K562 (cell line): ENCODE measurements at regions not wholly inside any gene's neighbourhood (a gene's known extent, or its start where the extent isn't known, plus 50 kb on each side); places are given as distances from the start of the nearest gene placed in this dataset.

ENCODE experiments used
- ATAC-seq: fragments of 200-7000 bp; cut with Tn5 transposase; 3 replicates; pipeline ENCODE4 v1.9.1; 2020; ENCODE audit warnings: moderate library complexity
- BruUV-seq: library from RNA; stranded (reverse); fragments of 400-500 nt; replicated peaks from 2 replicates; lab custom pipeline; 2021; lab: Mats Ljungman, UMichigan
- CTCF ChIA-PET: fragments of 300-600 bp; formaldehyde crosslinking; extraction: SDS; loops from one replicate; lab custom pipeline; 2021; ENCODE audit warnings: low intra/inter-chr PET ratio; lab: Yijun Ruan, JAX
- POLR2A ChIA-PET: fragments of 300-600, 350-650 bp; sonication (Branson Sonifier 250); formaldehyde crosslinking; extraction: SDS; loops from one replicate; lab custom pipeline; 2021; ENCODE audit warnings: antibody characterized with exemption, inconsistent platforms; lab: Yijun Ruan, JAX
- DNase-seq, 4 experiments: peaks; one replicate each; pipeline versions ENCODE4 v3.0.0 to v3.0.0-alpha.2; 2011 to 2018; ENCODE audit warnings: low spot score in 3 of 4, mixed read lengths in 3 of 4; ENCODE audit errors: extremely low read depth in 1 of 4
- FAIRE-seq: peaks from 2 replicates; lab custom pipeline; 2011; peaks lifted over from hg19 to GRCh38; lab: Jason Lieb, UNC
- H2AFZ ChIP-seq: 2 replicates; pipeline ENCODE4 v1.6.0; 2011; ENCODE audit warnings: low read depth, low read length, control low read depth, inconsistent platforms
- H3K27ac ChIP-seq: fragments of 200-600 bp; 3 replicates; pipeline ENCODE4 v1.8.0; 2011; ENCODE audit warnings: low read depth, mild to moderate bottlenecking, control low read depth, inconsistent platforms, low read length, moderate library complexity, mixed read lengths; ENCODE audit errors: extremely low read depth
- H3K27me3 ChIP-seq, 2 experiments: fragments of 300-600 bp in 1 of 2; 2 replicates in 1 of 2; 3 replicates in 1 of 2; pipeline versions ENCODE4 v1.6.0 to v1.8.0; 2011; ENCODE audit warnings: inconsistent platforms in 2 of 2, low read length in 2 of 2, mild to moderate bottlenecking in 1 of 2, mixed read lengths in 1 of 2, moderate library complexity in 1 of 2; ENCODE audit not compliant: control insufficient read depth in 2 of 2, insufficient read depth in 2 of 2
- H3K36me3 ChIP-seq: fragments of 300-600 bp; 3 replicates; pipeline ENCODE4 v1.8.0; 2011; ENCODE audit warnings: mild to moderate bottlenecking, low read length, inconsistent platforms; ENCODE audit not compliant: control insufficient read depth, insufficient read depth
- H3K4me1 ChIP-seq, 2 experiments: fragments of 200-600 bp in 1 of 2; replicated peaks in 1 of 2; 2 replicates in 1 of 2; 3 replicates in 1 of 2; pipeline versions ENCODE4 v1.5.1 to v1.8.0; 2011; ENCODE audit warnings: inconsistent platforms in 2 of 2, low read length in 2 of 2, mild to moderate bottlenecking in 1 of 2, mixed read lengths in 1 of 2, moderate library complexity in 1 of 2; ENCODE audit not compliant: control insufficient read depth in 2 of 2, insufficient read depth in 2 of 2
- H3K4me2 ChIP-seq: 2 replicates; pipeline ENCODE4 v1.6.1; 2011; ENCODE audit warnings: low read length, control low read depth, inconsistent platforms, mixed read lengths; ENCODE audit not compliant: insufficient read depth
- H3K4me3 ChIP-seq: fragments of 200-600 bp; sonication (generic), shearing (Covaris generic); 2 replicates; pipeline ENCODE4 v1.5.1; 2016; ENCODE audit warnings: control low read depth, inconsistent platforms
- H3K79me2 ChIP-seq: fragments of 200-600 bp; 3 replicates; pipeline ENCODE4 v1.8.0; 2011; ENCODE audit warnings: low read length, inconsistent platforms; ENCODE audit not compliant: control insufficient read depth, insufficient read depth
- H3K9ac ChIP-seq, 2 experiments: 2 replicates each; pipeline versions ENCODE4 v1.6.0 to v1.6.1; 2011; ENCODE audit warnings: low read depth in 2 of 2, low read length in 2 of 2, control low read depth in 1 of 2, inconsistent platforms in 1 of 2, mild to moderate bottlenecking in 1 of 2, mixed read lengths in 1 of 2; ENCODE audit not compliant: insufficient read depth in 1 of 2
- H3K9me1 ChIP-seq: one replicate; pipeline ENCODE4 v1.6.0; 2011; ENCODE audit warnings: inconsistent platforms, mild to moderate bottlenecking, low read length, moderate library complexity; ENCODE audit not compliant: control insufficient read depth, insufficient read depth
- H3K9me3 ChIP-seq: replicated peaks from 2 replicates; pipeline ENCODE4 v1.5.1; 2011; ENCODE audit warnings: low read depth, low read length, inconsistent platforms; ENCODE audit not compliant: control insufficient read depth, insufficient read depth
- H4K20me1 ChIP-seq: replicated peaks from 2 replicates; pipeline ENCODE4 v1.6.1; 2011; ENCODE audit warnings: low read length, inconsistent platforms, mixed read lengths; ENCODE audit not compliant: control insufficient read depth, insufficient read depth
- CXXC5 ChIP-seq: fragments of 250-450 bp; sonication (Bioruptor Pico); IDR thresholded peaks from 2 replicates; pipeline ENCODE4 v1.8.0; 2022; ENCODE audit warnings: inconsistent platforms, mild to moderate bottlenecking, moderate library complexity
- HIVEP1 ChIP-seq: fragments of 250-450 bp; sonication (Bioruptor Pico); IDR thresholded peaks from 2 replicates; pipeline ENCODE4 v1.4.0; 2020; ENCODE audit warnings: mild to moderate bottlenecking
- HNRNPK ChIP-seq: fragments of 200-400 bp; formaldehyde crosslinking; IDR thresholded peaks from one replicate; pipeline ENCODE4 v1.6.1; 2018; ENCODE audit warnings: mild to moderate bottlenecking, low read depth, low read length; ENCODE audit not compliant: poor library complexity, severe bottlenecking
- SIN3A ChIP-seq, 2 experiments: fragments of 150-350 bp in 1 of 2; IDR thresholded peaks; 2 replicates each; pipeline ENCODE4 v1.6.1; 2011 to 2016; ENCODE audit warnings: borderline replicate concordance in 2 of 2, low read depth in 2 of 2, low read length in 2 of 2, mild to moderate bottlenecking in 2 of 2, moderate library complexity in 2 of 2; ENCODE audit not compliant: control insufficient read depth in 1 of 2
- ZNF224 ChIP-seq: sonication (generic); formaldehyde crosslinking; IDR thresholded peaks from 2 replicates; pipeline ENCODE4 v1.8.0; 2022; ENCODE audit warnings: mild to moderate bottlenecking, missing genetic modification reagents
- ZNF436 ChIP-seq: fragments of 250-450, 450-650 bp; sonication (Bioruptor Pico); formaldehyde crosslinking; IDR thresholded peaks from 2 replicates; pipeline ENCODE4 v1.7.0; 2020; ENCODE audit warnings: mild to moderate bottlenecking
- in situ Hi-C: fragments of 300-500 bp; cut with MboI; formaldehyde crosslinking; loops from 4 replicates; pipeline ENCODE4 v1.15.0; 2018; ENCODE audit warnings: inconsistent platforms, mixed read lengths
- intact Hi-C: fragments of 100-400 bp; cut with micrococcal nuclease; formaldehyde crosslinking; loops from 2 replicates; pipeline ENCODE4 v1.14.2; 2022
- TF ChIP-seq, protein P1 (sequence below): fragments of 250-450 bp; sonication (Bioruptor Pico); IDR thresholded peaks from 2 replicates; pipeline ENCODE4 v1.4.0; 2020; ENCODE audit warnings: borderline replicate concordance

DNA sequence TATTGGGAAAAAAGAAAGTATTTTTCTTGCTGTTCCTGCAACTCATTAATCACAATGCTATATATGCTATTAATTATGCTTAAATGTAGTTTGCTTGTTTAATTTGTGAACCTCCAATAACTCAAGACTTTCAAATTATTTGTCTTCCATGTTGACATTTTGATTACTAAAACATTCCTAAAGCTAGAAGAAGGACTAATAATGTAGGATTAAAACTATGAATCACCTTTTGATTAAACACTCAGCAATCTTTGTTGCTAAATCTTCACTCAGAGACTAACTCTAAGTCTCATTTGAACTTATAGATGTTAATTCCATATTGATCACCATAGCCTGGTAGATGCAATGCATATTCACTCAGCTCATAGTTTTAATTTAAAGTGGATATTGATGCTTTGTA lies 524.6 kb upstream of the ZEB2 start:
- TF ChIP-seq CXXC5 (CRISPR knock-in tag) (no peak), SIN3A (IDR thresholded peaks at IDR 0.05; ENCODE audit: borderline replicate concordance in 2 of 2, control insufficient read depth in 1 of 2, low read depth in 2 of 2, low read length in 2 of 2) (no peak), ZNF436 (CRISPR knock-in tag) (no peak), HIVEP1 (no peak), HNRNPK (no peak), ZNF224 (CRISPR knock-in tag) (no peak)
- TF ChIP-seq, protein P1, sequence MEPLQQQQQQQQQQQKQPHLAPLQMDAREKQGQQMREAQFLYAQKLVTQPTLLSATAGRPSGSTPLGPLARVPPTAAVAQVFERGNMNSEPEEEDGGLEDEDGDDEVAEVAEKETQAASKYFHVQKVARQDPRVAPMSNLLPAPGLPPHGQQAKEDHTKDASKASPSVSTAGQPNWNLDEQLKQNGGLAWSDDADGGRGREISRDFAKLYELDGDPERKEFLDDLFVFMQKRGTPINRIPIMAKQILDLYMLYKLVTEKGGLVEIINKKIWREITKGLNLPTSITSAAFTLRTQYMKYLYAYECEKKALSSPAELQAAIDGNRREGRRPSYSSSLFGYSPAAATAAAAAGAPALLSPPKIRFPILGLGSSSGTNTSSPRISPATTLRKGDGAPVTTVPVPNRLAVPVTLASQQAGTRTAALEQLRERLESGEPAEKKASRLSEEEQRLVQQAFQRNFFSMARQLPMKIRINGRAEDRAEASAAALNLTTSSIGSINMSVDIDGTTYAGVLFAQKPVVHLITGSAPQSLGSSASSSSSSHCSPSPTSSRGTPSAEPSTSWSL (CRISPR knock-in tag), result no peak
- H3K27ac ChIP-seq, result no peak overlapping the region
- H4K20me1 ChIP-seq, result no peaks in the 10 kb centered on the region
- no peaks in the 10 kb centered on the region for H3K4me1 ChIP-seq
- no peaks in the 10 kb centered on the region for H3K9me1 ChIP-seq
- ChIA-PET CTCF (no interaction called here), POLR2A (no interaction called here)
- in situ Hi-C loops, result no loop called here
- no TSS peak for BruUV-seq
- ATAC-seq (no peak), FAIRE-seq (no peak), DNase-seq (no peak)
- no peak overlapping the region for H3K9ac ChIP-seq
- no peaks in the 10 kb centered on the region for H3K9me3 ChIP-seq
- H3K4me3 ChIP-seq, result no peak overlapping the region
- no peak overlapping the region for H3K4me2 ChIP-seq
- no peak overlapping the region for H2AFZ ChIP-seq
- intact Hi-C loops, result loop anchor here (10.0 kb wide), 1 partner anchor 520 kb away; the partner anchor contains the start of gene ZEB2
- H3K79me2 ChIP-seq, result no peaks in the 10 kb centered on the region
- H3K27me3 ChIP-seq, result no peaks in the 10 kb centered on the region
- no peaks in the 10 kb centered on the region for H3K36me3 ChIP-seq
